ENCODE measurements at regions not wholly inside any gene's neighbourhood (a gene's known extent, or its start where the extent isn't known, plus 50 kb on each side); places are given as distances from the start of the nearest gene placed in this dataset.

GRCh38 chr6:168901076-168901475 is 352.6 kb downstream of the THBS2 start:
- no peak for TF ChIP-seq CTCF (conservative IDR thresholded peaks at IDR 0.05)
- no peak for DNase-seq (ENCODE audit: low read depth, low spot score)
- Mint-ChIP-seq H3K4me3 (no peak overlapping the region), H3K9me3 (peaks cover 4% of the 10 kb centered on the region), H3K27me3 (ENCODE audit: low read depth) (no peaks in the 10 kb centered on the region), H3K36me3 (ENCODE audit: low read depth) (no peaks in the 10 kb centered on the region), H3K4me1 (no peaks in the 10 kb centered on the region), H3K27ac (ENCODE audit: unreplicated experiment) (no peak overlapping the region)

- DNase-seq (ENCODE audit: low read depth, low spot score) = no peak
- peaks cover 2% of the 10 kb centered on the region for H3K9me3 Mint-ChIP-seq
- H3K27me3 Mint-ChIP-seq (ENCODE audit: low read depth) = peaks cover 3% of the 10 kb centered on the region
- peak overlapping the region; percentile 59 for H3K27ac Mint-ChIP-seq (ENCODE audit: unreplicated experiment)
- H3K4me3 Mint-ChIP-seq = no peak overlapping the region
- no peaks in the 10 kb centered on the region for H3K36me3 Mint-ChIP-seq (ENCODE audit: low read depth)
- TF ChIP-seq CTCF (conservative IDR thresholded peaks at IDR 0.05) = no peak
- H3K4me1 Mint-ChIP-seq = peaks cover 9% of the 10 kb centered on the region
These were observed 357.3 kb downstream of the THBS2 start for GRCh38 chr6:168896321-168896720.

GRCh38 chr6:168895102-168895812 is 358.4 kb downstream of the THBS2 start:
- peak; percentile 84 for DNase-seq (ENCODE audit: low read depth, low spot score)
- peak; percentile 99 for TF ChIP-seq CTCF (conservative IDR thresholded peaks at IDR 0.05)
- no peaks in the 10 kb centered on the region for H3K36me3 Mint-ChIP-seq (ENCODE audit: low read depth)
- H3K4me3 Mint-ChIP-seq = no peak overlapping the region
- peaks cover 3% of the 10 kb centered on the region for H3K27me3 Mint-ChIP-seq (ENCODE audit: low read depth)
- peaks cover 15% of the 10 kb centered on the region for H3K4me1 Mint-ChIP-seq
- H3K27ac Mint-ChIP-seq (ENCODE audit: unreplicated experiment) = no peak overlapping the region
- peaks cover 2% of the 10 kb centered on the region for H3K9me3 Mint-ChIP-seq

- no peak for TF ChIP-seq CTCF (conservative IDR thresholded peaks at IDR 0.05)
- H3K27ac Mint-ChIP-seq (ENCODE audit: unreplicated experiment) = no peak overlapping the region
- peaks cover 3% of the 10 kb centered on the region for H3K27me3 Mint-ChIP-seq (ENCODE audit: low read depth)
- no peak for DNase-seq (ENCODE audit: low read depth, low spot score)
- no peaks in the 10 kb centered on the region for H3K36me3 Mint-ChIP-seq (ENCODE audit: low read depth)
- H3K4me3 Mint-ChIP-seq = no peak overlapping the region
- no peaks in the 10 kb centered on the region for H3K9me3 Mint-ChIP-seq
- H3K4me1 Mint-ChIP-seq = peaks cover 15% of the 10 kb centered on the region
These were observed 361.6 kb downstream of the THBS2 start for GRCh38 chr6:168892031-168892430.

- Mint-ChIP-seq H3K4me1 (peaks cover 15% of the 10 kb centered on the region), H3K27me3 (ENCODE audit: low read depth) (peaks cover 3% of the 10 kb centered on the region), H3K4me3 (no peak overlapping the region), H3K27ac (ENCODE audit: unreplicated experiment) (peak overlapping the region; percentile 27), H3K9me3 (no peaks in the 10 kb centered on the region), H3K36me3 (ENCODE audit: low read depth) (no peaks in the 10 kb centered on the region)
- TF ChIP-seq CTCF (conservative IDR thresholded peaks at IDR 0.05) = no peak
- no peak for DNase-seq (ENCODE audit: low read depth, low spot score)
These were observed 362.7 kb downstream of the THBS2 start for GRCh38 chr6:168890981-168891365.

Measured in neural crest cell (in vitro differentiated cells).